GM18511 (cell line): ENCODE measurements at regions not wholly inside any gene's neighbourhood (a gene's known extent, or its start where the extent isn't known, plus 50 kb on each side); places are given as distances from the start of the nearest gene placed in this dataset.

Experiments used
- ATAC-seq: cut with Tn5 transposase; IDR thresholded peaks from one replicate; pipeline ENCODE4 v1.9.1; 2021; ENCODE audit warnings: mild to moderate bottlenecking, moderate library complexity; ENCODE audit not compliant: unreplicated experiment

DNA sequence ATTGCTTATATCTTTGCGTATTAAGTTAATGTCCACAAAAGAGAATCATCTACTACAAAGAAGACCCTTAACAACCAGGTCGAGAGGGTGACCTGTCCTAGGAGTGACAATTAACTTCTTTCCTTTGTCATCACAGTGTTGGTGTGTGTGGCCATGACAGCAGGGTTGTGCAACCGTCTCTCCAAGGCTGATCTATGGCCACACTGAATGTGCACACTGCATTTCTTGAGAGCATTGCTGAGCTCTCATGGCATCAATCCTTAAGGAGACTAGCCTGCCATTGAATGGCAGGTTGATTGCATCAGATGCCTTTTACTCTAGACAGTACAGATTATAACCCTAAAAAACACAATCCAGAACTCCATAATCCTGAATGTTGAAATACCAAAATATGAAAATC is 86.5 kb upstream of the OLFM3 start:
- ATAC-seq, result no peak

DNA sequence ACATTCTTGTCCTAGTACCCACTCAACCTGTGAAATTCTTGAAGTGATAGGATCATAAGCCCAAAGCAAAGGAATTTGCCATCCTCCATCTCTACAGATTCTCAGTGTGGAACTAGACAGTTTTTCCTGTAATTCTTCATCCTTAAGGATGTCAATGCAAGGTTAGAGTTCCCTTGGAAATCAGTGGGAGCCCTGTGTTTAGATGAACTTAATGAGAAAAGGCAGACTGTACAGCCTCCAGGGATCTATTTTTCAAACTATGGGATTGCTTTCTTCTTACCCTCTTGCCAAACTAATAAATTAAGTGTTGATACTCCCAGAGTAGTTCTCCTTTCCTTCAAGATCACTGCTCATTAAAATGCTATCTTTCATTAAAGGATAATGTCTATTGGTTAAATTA is 78.1 kb upstream of the OLFM3 start:
- ATAC-seq, result no peak

GRCh38 chr1:102071451-102071850 is 74.7 kb upstream of the OLFM3 start:
- ATAC-seq, result no peak

- no peak for ATAC-seq
Observed at GRCh38 chr1:102050556-102050955, 53.8 kb upstream of the OLFM3 start.

DNA sequence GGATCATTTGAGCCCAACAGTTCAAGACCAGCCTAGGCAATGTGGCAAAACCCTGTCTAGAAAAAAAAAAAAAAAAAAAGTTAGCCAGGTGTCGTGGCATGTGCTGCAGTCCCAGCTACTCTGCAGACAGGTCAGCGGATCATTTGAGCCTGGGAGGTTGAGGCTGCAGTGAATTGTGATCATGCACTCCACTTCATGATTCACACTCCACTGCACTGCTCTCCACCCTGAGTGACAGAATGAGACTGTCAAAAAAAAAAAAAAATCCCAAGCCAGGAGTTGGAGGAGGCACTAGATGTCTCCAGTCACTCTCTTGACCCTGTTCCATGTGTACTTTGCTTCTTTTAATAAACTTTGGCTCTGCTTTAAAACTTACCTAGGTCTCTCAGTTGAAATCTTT is 51.0 kb upstream of the OLFM3 start:
- ATAC-seq, result no peak
